ENCODE measurements at regions not wholly inside any gene's neighbourhood (a gene's known extent, or its start where the extent isn't known, plus 50 kb on each side); places are given as distances from the start of the nearest gene placed in this dataset.

DNA sequence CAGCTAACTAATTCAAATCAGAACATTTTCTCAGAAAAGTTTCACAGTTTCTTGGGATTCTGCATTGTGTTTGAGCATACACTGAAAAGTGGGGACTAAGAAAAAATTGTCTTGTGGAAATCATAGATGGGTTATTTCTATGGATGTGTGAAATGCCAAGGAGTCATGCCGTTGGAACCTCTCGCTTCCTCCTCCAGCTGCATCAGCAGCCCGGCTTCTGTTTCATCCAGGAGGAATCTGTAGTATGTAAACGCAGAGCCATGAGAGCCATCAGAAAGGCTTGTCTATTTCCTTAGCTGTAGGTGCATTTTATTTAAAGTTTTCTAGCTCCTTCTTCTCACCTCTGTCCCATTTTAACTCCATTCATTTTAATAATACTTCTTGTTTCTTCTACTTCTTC is 1144.1 kb downstream of the GATA3 start:
- Histone ChIP-seq H3K27ac (ENCODE audit: low read depth, low read length) (no peak overlapping the region), H4K20me1 (ENCODE audit: insufficient read depth) (no peaks in the 10 kb centered on the region; the same call in 1 of the 2 replicates), H3K9me3 (ENCODE audit: control insufficient read depth in 1 of 2, insufficient read depth in 1 of 2, low read depth in 1 of 2, low read length in 2 of 2) (peaks cover 7 to 20% of the 10 kb centered on the region in 2 experiments; a peak in 2 of 4 replicates), H3K79me2 (ENCODE audit: insufficient read depth, low read length) (no peaks in the 10 kb centered on the region), H3K9ac (ENCODE audit: low read length) (no peak overlapping the region), H3K36me3 (ENCODE audit: control insufficient read depth in 1 of 2, insufficient read depth in 2 of 2, low read length in 2 of 2) (no peaks in the 10 kb centered on the region), H3K9me2 (ENCODE audit: insufficient read depth) (no peaks in the 10 kb centered on the region), H3K27me3 (ENCODE audit: insufficient read depth, low read length) (no peaks in the 10 kb centered on the region), H3K4me3 (replicated peaks in 1 of 2; ENCODE audit: low read depth in 1 of 2, low read length in 2 of 2) (no peak overlapping the region), H3K4me1 (ENCODE audit: control insufficient read depth in 1 of 2, insufficient read depth in 2 of 2, low read length in 2 of 2) (no peaks in the 10 kb centered on the region), H2AFZ (ENCODE audit: low read depth, low read length, poor library complexity, severe bottlenecking) (no peak overlapping the region), H3K4me2 (ENCODE audit: low read length) (no peak overlapping the region)
- DNase-seq (ENCODE audit: low read depth, low spot score) (no peak), ATAC-seq (no peak)
- intact Hi-C loops (cut with micrococcal nuclease), result no loop called here
- TF ChIP-seq CEBPB (IDR thresholded peaks at IDR 0.05; ENCODE audit: low read depth), result no peak
- TF ChIP-seq REST (IDR thresholded peaks at IDR 0.05; ENCODE audit: low read depth), result no peak
- TF ChIP-seq, protein P1, sequence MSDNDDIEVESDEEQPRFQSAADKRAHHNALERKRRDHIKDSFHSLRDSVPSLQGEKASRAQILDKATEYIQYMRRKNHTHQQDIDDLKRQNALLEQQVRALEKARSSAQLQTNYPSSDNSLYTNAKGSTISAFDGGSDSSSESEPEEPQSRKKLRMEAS (IDR thresholded peaks at IDR 0.05), result no peak
- no peak for TF ChIP-seq EZH2 (IDR thresholded peaks at IDR 0.05)
- no peak for TF ChIP-seq RAD21 (IDR thresholded peaks at IDR 0.05; ENCODE audit: low read depth)
- no peak for TF ChIP-seq SRF (IDR thresholded peaks at IDR 0.05; ENCODE audit: low read depth)
- TF ChIP-seq EGR1 (IDR thresholded peaks at IDR 0.05; ENCODE audit: low read depth), result no peak
- no peak for TF ChIP-seq SIN3A (IDR thresholded peaks at IDR 0.05; ENCODE audit: low read depth)
- no peak for TF ChIP-seq CBX3 (IDR thresholded peaks at IDR 0.05; ENCODE audit: low read depth)
- TF ChIP-seq ATF3 (IDR thresholded peaks at IDR 0.05), result no peak
- no peak for TF ChIP-seq TCF7L2 (IDR thresholded peaks at IDR 0.05; ENCODE audit: borderline replicate concordance, extremely low read depth, insufficient read depth, insufficient read length)
- no peak for TF ChIP-seq POLR2A (IDR thresholded peaks at IDR 0.05; ENCODE audit: borderline replicate concordance, extremely low read depth, insufficient read depth, insufficient read length)
- BruUV-seq (replicated peaks), result no TSS peak
- RAD21 ChIA-PET (ENCODE audit: low non-redundant PET in 1 of 2, low total read pairs in 2 of 2, uncharacterized antibody in 2 of 2, unreplicated experiment in 2 of 2), result no interaction called here
- CTCF ChIA-PET, result no interaction called here
- POLR2A ChIA-PET, result no interaction called here

Data from HCT116 (cell line).